Loucy (cell line): ENCODE measurements at regions not wholly inside any gene's neighbourhood (a gene's known extent, or its start where the extent isn't known, plus 50 kb on each side); places are given as distances from the start of the nearest gene placed in this dataset.

Experiments
- H2AFZ ChIP-seq: fragments of 200-600 bp; sonication (generic); 2 replicates; pipeline ENCODE4 v1.6.0; 2016; ENCODE audit warnings: antibody characterized with exemption, mild to moderate bottlenecking, low read length, moderate library complexity
- H3F3A ChIP-seq: fragments of 200-600 bp; 2 replicates; pipeline ENCODE4 v1.6.0; 2016; ENCODE audit warnings: antibody characterized with exemption, low read depth, mild to moderate bottlenecking
- H3K27me3 ChIP-seq: fragments of 200-600 bp; sonication (generic); 2 replicates; pipeline ENCODE4 v1.6.1; 2014; ENCODE audit warnings: low read length, mild to moderate bottlenecking; ENCODE audit not compliant: insufficient read depth, poor library complexity, severe bottlenecking
- H3K36me3 ChIP-seq: fragments of 200-600 bp; sonication (generic); 2 replicates; pipeline ENCODE4 v1.6.1; 2016; ENCODE audit warnings: low read length; ENCODE audit not compliant: insufficient read depth
- H3K4me1 ChIP-seq: fragments of 200-600 bp; sonication (generic); 2 replicates; pipeline ENCODE4 v1.5.1; 2014; ENCODE audit warnings: low read length, mild to moderate bottlenecking; ENCODE audit not compliant: insufficient read depth, poor library complexity, severe bottlenecking
- H3K4me2 ChIP-seq: fragments of 200-600 bp; sonication (generic); 2 replicates; pipeline ENCODE4 v1.6.0; 2014; ENCODE audit warnings: antibody characterized with exemption, low read length, low read depth, mild to moderate bottlenecking; ENCODE audit not compliant: poor library complexity, severe bottlenecking
- H3K4me3 ChIP-seq: fragments of 200-600 bp; sonication (generic); 2 replicates; pipeline ENCODE4 v1.5.1; 2014; ENCODE audit warnings: low read length, mild to moderate bottlenecking, mixed read lengths; ENCODE audit not compliant: poor library complexity, severe bottlenecking
- H3K79me2 ChIP-seq: fragments of 200-600 bp; sonication (generic); 2 replicates; pipeline ENCODE4 v1.6.1; 2014; ENCODE audit warnings: low read length; ENCODE audit not compliant: insufficient read depth
- H3K9ac ChIP-seq: fragments of 200-600 bp; sonication (generic); 2 replicates; pipeline ENCODE4 v1.6.0; 2014; ENCODE audit warnings: mild to moderate bottlenecking, low read depth, low read length, moderate library complexity; ENCODE audit not compliant: poor library complexity, severe bottlenecking
- H3K9me2 ChIP-seq: fragments of 200-600 bp; sonication (generic); replicated peaks from 2 replicates; pipeline ENCODE4 v1.6.1; 2016; ENCODE audit warnings: low read depth, low read length, mixed read lengths
- H3K9me3 ChIP-seq: fragments of 200-600 bp; sonication (generic); 2 replicates; pipeline ENCODE4 v1.6.1; 2014; ENCODE audit warnings: mild to moderate bottlenecking, antibody characterized with exemption, low read length, low read depth; ENCODE audit not compliant: insufficient read depth
- H4K20me1 ChIP-seq: fragments of 200-600 bp; sonication (generic); 2 replicates; pipeline ENCODE4 v1.6.0; 2014; ENCODE audit warnings: antibody characterized with exemption, low read length, mild to moderate bottlenecking; ENCODE audit not compliant: insufficient read depth, poor library complexity, severe bottlenecking
- EZH2phosphoT487 ChIP-seq: fragments of 200-600 bp; IDR thresholded peaks from 2 replicates; pipeline ENCODE4 v1.6.1; 2018; ENCODE audit warnings: antibody characterized with exemption, mild to moderate bottlenecking, moderate library complexity, borderline replicate concordance
- TF ChIP-seq, protein P1 (sequence below): fragments of 200-600 bp; sonication (generic); conservative IDR thresholded peaks from 2 replicates; pipeline ENCODE4 v1.5.1; 2014; ENCODE audit warnings: mild to moderate bottlenecking, antibody characterized with exemption, low read length

DNA sequence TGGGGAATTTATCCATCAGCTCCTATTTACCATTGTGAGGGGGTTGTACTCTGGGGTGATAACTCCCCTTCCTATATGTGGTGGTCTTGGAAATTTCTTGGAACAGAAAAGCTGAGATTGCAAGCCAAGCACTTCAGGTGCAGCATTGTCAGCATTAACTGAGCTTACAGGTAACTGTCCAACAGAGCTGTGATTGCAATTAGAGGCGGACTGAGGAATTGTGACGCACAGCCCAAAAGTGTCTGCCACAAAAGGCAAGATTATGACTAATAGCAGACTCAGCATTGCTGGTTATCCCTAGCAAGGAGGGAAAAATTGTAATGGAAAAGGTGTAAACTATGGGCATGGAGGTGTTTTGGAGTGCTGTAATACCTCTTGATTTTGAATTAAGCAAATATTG is 126.1 kb upstream of the AGR3 start:
- H3K79me2 ChIP-seq, result no peaks in the 10 kb centered on the region
- H3K4me2 ChIP-seq, result no peak overlapping the region
- no peaks in the 10 kb centered on the region for H4K20me1 ChIP-seq
- no peaks in the 10 kb centered on the region for H3K36me3 ChIP-seq
- peaks cover 22% of the 10 kb centered on the region for H3K4me1 ChIP-seq
- no peak overlapping the region for H2AFZ ChIP-seq
- no peak overlapping the region for H3K4me3 ChIP-seq
- TF ChIP-seq, protein P1, sequence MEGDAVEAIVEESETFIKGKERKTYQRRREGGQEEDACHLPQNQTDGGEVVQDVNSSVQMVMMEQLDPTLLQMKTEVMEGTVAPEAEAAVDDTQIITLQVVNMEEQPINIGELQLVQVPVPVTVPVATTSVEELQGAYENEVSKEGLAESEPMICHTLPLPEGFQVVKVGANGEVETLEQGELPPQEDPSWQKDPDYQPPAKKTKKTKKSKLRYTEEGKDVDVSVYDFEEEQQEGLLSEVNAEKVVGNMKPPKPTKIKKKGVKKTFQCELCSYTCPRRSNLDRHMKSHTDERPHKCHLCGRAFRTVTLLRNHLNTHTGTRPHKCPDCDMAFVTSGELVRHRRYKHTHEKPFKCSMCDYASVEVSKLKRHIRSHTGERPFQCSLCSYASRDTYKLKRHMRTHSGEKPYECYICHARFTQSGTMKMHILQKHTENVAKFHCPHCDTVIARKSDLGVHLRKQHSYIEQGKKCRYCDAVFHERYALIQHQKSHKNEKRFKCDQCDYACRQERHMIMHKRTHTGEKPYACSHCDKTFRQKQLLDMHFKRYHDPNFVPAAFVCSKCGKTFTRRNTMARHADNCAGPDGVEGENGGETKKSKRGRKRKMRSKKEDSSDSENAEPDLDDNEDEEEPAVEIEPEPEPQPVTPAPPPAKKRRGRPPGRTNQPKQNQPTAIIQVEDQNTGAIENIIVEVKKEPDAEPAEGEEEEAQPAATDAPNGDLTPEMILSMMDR, result no peak
- TF ChIP-seq EZH2phosphoT487, result no peak
- H3K9ac ChIP-seq, result no peak overlapping the region
- H3F3A ChIP-seq, result no peaks in the 10 kb centered on the region
- no peaks in the 10 kb centered on the region for H3K9me2 ChIP-seq
- H3K27me3 ChIP-seq, result no peaks in the 10 kb centered on the region
- H3K9me3 ChIP-seq, result 0 out of 2 replicates have a peak, but pooled peaks cover 3% of the 10 kb centered on the region

DNA sequence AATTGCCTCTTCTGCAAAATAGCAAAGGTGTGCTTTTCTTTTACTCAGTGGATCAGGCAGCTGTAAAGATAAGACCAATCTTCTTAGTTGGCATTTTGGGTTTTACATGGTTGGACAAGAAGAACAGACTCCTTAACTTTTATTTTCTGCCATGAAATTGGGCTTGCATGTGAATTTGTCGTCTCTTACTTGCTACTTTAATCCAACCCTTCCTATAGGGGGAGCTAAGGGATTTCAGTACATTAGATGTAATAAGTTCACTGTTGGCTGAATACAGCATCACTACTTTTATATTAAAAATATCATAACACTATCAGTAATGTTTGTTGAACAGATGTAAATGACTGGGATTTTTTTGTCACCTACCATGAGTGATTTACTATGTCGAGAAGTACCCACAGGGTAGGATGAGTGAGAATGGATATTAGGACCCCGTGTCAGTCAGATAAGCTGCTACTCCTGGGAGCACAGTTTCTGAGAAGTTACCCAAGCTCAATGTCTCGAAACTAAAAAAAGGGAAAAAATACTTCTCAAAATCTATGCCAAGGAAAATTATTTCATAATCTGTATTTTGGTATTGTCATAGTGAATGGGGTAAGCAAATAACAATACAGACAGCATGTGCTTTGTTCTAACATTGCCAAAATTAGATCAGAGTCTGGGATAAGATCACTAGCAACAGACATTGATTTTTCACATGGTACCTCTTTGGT is 127.4 kb upstream of the AGR3 start:
- peak overlapping the region; percentile 14; the same call in 1 of the 2 replicates for H2AFZ ChIP-seq
- H3K9me2 ChIP-seq, result no peaks in the 10 kb centered on the region
- 0 out of 2 replicates have a peak, but pooled peaks cover 3% of the 10 kb centered on the region for H3K9me3 ChIP-seq
- no peaks in the 10 kb centered on the region for H3K79me2 ChIP-seq
- no peak for TF ChIP-seq EZH2phosphoT487
- TF ChIP-seq, protein P1, result peak; percentile 76
- no peak overlapping the region for H3K4me3 ChIP-seq
- no peak overlapping the region for H3K9ac ChIP-seq
- no peaks in the 10 kb centered on the region for H3K36me3 ChIP-seq
- H3K4me2 ChIP-seq, result no peak overlapping the region
- peaks cover 22% of the 10 kb centered on the region for H3K4me1 ChIP-seq
- H3K27me3 ChIP-seq, result no peaks in the 10 kb centered on the region
- H4K20me1 ChIP-seq, result no peaks in the 10 kb centered on the region
- no peaks in the 10 kb centered on the region for H3F3A ChIP-seq

DNA sequence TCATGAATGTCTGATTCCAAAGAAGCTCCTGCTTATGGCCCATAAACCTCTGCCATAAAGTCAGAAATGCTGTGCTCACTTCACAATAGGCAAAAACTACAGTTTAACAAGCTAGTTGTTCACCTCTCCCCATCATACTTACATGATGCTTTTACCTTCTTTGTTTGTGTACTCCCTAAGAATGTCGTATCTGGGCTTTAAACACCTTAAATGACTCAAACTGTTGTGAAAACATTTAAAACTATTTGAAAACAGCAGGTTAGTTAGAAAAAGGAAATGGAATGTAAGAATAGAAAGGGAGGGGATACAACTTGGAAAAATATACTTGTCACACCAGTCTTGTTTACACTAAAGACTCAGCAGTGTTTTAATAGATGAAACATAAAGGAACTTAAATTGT is 128.2 kb upstream of the AGR3 start:
- Histone ChIP-seq H3K9me2 (no peaks in the 10 kb centered on the region), H3K4me2 (no peak overlapping the region), H3F3A (no peaks in the 10 kb centered on the region), H3K79me2 (no peaks in the 10 kb centered on the region), H2AFZ (0 out of 2 replicates have a peak overlapping the region, but pooled peaks have one; percentile 14), H3K9me3 (no peaks in the 10 kb centered on the region), H3K27me3 (no peaks in the 10 kb centered on the region), H4K20me1 (no peaks in the 10 kb centered on the region), H3K36me3 (no peaks in the 10 kb centered on the region), H3K4me3 (no peak overlapping the region), H3K4me1 (peaks cover 22% of the 10 kb centered on the region), H3K9ac (no peak overlapping the region)
- TF ChIP-seq, protein P1, result no peak
- no peak for TF ChIP-seq EZH2phosphoT487
